ENCODE measurements at regions not wholly inside any gene's neighbourhood (a gene's known extent, or its start where the extent isn't known, plus 50 kb on each side); places are given as distances from the start of the nearest gene placed in this dataset.

GRCh38 chr11:122172352-122173073, 56.5 kb upstream of the BLID start:
- TF ChIP-seq EZH2 (IDR thresholded peaks at IDR 0.05) = no peak
- no peak for TF ChIP-seq POLR2AphosphoS5 (IDR thresholded peaks at IDR 0.05; ENCODE audit: borderline replicate concordance, low read depth, low read length)

Measured in SK-N-MC (cell line).